Tibial artery (tissue), 4 donors: ENCODE measurements at regions not wholly inside any gene's neighbourhood (a gene's known extent, or its start where the extent isn't known, plus 50 kb on each side); places are given as distances from the start of the nearest gene placed in this dataset.

ENCODE experiments used
- DNase-seq, 2 donors: peaks; one replicate each; pipeline ENCODE4 v3.0.0-alpha.2; 2019
- H3K27ac ChIP-seq, 2 donors: fragments of 200-600 bp; sonication (generic) in 1 of 2; 1 replicate in 1 of 2; 2 replicates in 1 of 2; pipeline ENCODE4 v1.5.1; 2018 to 2019; ENCODE audit warnings: mild to moderate bottlenecking in 1 of 2
- H3K27me3 ChIP-seq, 2 donors: fragments of 200-600 bp; sonication (generic) in 1 of 2; one replicate each; pipeline versions ENCODE4 v1.5.1 to v1.6.0; 2016 to 2019
- H3K36me3 ChIP-seq, 3 donors: fragments of 200-600 bp; sonication (generic) in 2 of 3; one replicate each; pipeline ENCODE4 v1.5.1; 2016 to 2019; ENCODE audit warnings: mild to moderate bottlenecking in 2 of 3
- H3K4me1 ChIP-seq, 4 donors: fragments of 200-600 bp; sonication (generic) in 2 of 4; 1 replicate in 3 of 4; 2 replicates in 1 of 4; pipeline ENCODE4 v1.5.1; 2016 to 2019
- H3K4me3 ChIP-seq, 2 donors: fragments of 200-600 bp; sonication (generic) in 1 of 2; 1 replicate in 1 of 2; 2 replicates in 1 of 2; pipeline ENCODE4 v1.5.1; 2018 to 2019; ENCODE audit warnings: mild to moderate bottlenecking in 2 of 2
- H3K9me3 ChIP-seq, 3 donors: fragments of 200-600 bp; sonication (generic) in 1 of 3; one replicate each; pipeline ENCODE4 v1.5.1; 2016 to 2019
- intact Hi-C: fragments of 100-400 bp; cut with DNase I; formaldehyde crosslinking; loops from one replicate; pipeline ENCODE4 v1.15.0; 2023; ENCODE audit warnings: low total_unique reads
- TF ChIP-seq, protein P1 (sequence below), 2 experiments: fragments of 200-600 bp in 1 of 2; fragments of 450-650 bp in 1 of 2; IDR thresholded peaks; one replicate each; pipeline ENCODE4 v1.5.1; 2017 to 2019; ENCODE audit warnings: antibody characterized with exemption in 2 of 2, mild to moderate bottlenecking in 1 of 2, moderate library complexity in 1 of 2

DNA sequence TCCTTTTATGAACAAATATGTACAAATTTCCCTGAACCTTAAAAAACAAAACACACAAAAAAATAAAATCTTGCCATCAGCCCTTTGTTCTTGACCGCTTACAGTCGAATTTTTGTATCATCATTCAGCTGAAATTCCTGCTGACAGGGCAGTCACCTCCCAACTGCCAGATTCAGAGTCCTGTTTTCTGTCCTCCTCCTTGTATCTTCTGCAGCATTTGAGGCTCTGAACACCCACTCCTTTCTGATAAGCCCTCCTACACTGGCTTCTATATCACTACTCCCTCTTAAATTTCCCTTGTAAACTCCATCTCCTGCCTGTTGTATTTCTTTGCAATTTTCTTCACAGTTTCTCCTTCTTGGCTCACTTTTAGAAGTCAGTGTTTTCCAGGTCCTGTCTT lies 77.8 kb upstream of the CCN6 start:
- H3K27ac ChIP-seq, result no peak overlapping the region
- intact Hi-C loops, result no loop called here
- H3K4me1 ChIP-seq, result peaks cover 0 to 13% (median 2%) of the 10 kb centered on the region in 4 donors
- TF ChIP-seq, protein P1, sequence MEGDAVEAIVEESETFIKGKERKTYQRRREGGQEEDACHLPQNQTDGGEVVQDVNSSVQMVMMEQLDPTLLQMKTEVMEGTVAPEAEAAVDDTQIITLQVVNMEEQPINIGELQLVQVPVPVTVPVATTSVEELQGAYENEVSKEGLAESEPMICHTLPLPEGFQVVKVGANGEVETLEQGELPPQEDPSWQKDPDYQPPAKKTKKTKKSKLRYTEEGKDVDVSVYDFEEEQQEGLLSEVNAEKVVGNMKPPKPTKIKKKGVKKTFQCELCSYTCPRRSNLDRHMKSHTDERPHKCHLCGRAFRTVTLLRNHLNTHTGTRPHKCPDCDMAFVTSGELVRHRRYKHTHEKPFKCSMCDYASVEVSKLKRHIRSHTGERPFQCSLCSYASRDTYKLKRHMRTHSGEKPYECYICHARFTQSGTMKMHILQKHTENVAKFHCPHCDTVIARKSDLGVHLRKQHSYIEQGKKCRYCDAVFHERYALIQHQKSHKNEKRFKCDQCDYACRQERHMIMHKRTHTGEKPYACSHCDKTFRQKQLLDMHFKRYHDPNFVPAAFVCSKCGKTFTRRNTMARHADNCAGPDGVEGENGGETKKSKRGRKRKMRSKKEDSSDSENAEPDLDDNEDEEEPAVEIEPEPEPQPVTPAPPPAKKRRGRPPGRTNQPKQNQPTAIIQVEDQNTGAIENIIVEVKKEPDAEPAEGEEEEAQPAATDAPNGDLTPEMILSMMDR (IDR thresholded peaks at IDR 0.05), result no peak
- no peak for DNase-seq
- peaks cover 0 to 3% of the 10 kb centered on the region in 2 donors for H3K27me3 ChIP-seq
- H3K9me3 ChIP-seq, result no peaks in the 10 kb centered on the region
- no peak overlapping the region for H3K4me3 ChIP-seq
- H3K36me3 ChIP-seq, result no peaks in the 10 kb centered on the region

DNA sequence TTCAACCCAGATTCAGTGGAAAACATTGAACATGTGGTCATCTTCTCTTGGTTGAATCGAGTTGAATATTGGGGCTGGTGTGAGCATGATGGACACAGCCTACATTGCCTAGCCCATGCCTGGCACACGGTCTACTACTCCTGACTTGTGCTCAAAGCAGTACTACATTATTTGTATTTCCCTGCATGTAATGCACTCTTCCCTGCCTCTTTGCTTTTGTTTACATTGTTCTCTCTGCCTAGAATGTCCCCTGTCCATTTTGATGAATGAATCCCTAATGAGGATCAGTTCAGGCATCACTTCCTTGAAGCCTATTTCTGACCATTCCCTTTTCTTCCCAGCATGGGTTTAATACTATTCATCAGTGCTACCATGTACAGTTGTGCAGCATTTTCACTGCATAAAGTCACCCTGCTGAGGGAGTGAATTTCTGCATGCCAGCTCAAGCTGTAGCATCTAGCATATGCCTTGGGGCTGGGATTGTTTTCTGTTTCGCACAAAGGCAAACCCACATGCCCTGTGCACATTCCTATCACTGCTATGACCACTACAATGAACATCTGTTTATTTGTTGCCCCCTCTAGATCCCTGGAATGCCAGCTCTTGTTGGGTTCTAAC lies 75.3 kb upstream of the CCN6 start:
- peaks cover 0 to 3% of the 10 kb centered on the region in 2 donors for H3K27me3 ChIP-seq
- TF ChIP-seq, protein P1 (IDR thresholded peaks at IDR 0.05), result no peak
- H3K36me3 ChIP-seq, result no peaks in the 10 kb centered on the region
- peaks cover 0 to 4% (median 0%) of the 10 kb centered on the region in 4 donors for H3K4me1 ChIP-seq
- intact Hi-C loops, result no loop called here
- H3K27ac ChIP-seq, result no peak overlapping the region
- no peak overlapping the region for H3K4me3 ChIP-seq
- DNase-seq, result no peak
- no peaks in the 10 kb centered on the region for H3K9me3 ChIP-seq

DNA sequence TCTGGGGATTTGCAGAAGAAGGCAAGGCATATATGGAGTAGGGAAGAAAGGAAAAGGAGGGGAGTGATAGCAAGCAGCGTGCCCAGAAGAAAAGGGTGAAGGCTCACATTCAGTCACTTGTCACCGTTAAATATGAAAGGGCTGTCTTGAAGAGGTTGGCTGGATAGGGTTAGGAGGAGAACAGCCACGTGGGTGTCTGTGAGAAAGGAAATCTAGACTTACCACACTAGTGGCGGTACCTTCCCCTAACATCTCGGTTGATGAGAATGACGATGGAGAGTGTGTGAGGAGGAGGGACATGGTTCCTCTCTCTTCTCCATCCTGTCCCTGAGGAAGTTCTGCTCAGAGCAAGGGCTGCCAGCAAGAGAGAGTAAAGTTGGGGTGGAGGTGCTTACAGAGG lies 74.3 kb upstream of the CCN6 start:
- H3K4me3 ChIP-seq, result no peak overlapping the region
- H3K27ac ChIP-seq, result no peak overlapping the region
- H3K36me3 ChIP-seq, result no peaks in the 10 kb centered on the region
- no peaks in the 10 kb centered on the region for H3K9me3 ChIP-seq
- no peak for DNase-seq
- H3K27me3 ChIP-seq, result peaks cover 0 to 3% of the 10 kb centered on the region in 2 donors
- TF ChIP-seq, protein P1 (IDR thresholded peaks at IDR 0.05), result no peak
- intact Hi-C loops, result no loop called here
- no peaks in the 10 kb centered on the region for H3K4me1 ChIP-seq

DNA sequence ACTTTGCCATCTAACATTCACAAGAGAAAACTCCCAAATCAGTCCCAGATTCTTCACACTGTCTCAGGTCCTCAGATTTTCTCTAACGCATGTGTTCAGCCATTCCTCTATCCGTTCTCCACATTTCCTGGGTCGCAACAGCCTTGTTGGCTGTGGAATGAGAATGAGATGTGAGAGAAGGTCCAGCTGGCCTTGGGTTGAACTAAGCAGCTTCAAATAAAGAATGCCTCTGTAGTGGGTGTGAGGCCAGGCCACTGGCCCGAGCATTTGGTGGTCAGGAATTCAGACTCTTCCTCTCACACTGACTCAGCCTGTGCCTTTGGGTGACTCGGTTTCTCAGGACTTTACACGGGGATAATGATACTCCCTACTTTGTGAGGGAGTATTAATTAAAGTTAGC lies 73.8 kb upstream of the CCN6 start:
- TF ChIP-seq, protein P1 (IDR thresholded peaks at IDR 0.05), result no peak
- Histone ChIP-seq H3K27ac (no peak overlapping the region), H3K4me1 (no peaks in the 10 kb centered on the region), H3K4me3 (no peak overlapping the region), H3K27me3 (peaks cover 0 to 3% of the 10 kb centered on the region in 2 donors), H3K36me3 (no peaks in the 10 kb centered on the region), H3K9me3 (no peaks in the 10 kb centered on the region)
- intact Hi-C loops, result no loop called here
- DNase-seq, result no peak

DNA sequence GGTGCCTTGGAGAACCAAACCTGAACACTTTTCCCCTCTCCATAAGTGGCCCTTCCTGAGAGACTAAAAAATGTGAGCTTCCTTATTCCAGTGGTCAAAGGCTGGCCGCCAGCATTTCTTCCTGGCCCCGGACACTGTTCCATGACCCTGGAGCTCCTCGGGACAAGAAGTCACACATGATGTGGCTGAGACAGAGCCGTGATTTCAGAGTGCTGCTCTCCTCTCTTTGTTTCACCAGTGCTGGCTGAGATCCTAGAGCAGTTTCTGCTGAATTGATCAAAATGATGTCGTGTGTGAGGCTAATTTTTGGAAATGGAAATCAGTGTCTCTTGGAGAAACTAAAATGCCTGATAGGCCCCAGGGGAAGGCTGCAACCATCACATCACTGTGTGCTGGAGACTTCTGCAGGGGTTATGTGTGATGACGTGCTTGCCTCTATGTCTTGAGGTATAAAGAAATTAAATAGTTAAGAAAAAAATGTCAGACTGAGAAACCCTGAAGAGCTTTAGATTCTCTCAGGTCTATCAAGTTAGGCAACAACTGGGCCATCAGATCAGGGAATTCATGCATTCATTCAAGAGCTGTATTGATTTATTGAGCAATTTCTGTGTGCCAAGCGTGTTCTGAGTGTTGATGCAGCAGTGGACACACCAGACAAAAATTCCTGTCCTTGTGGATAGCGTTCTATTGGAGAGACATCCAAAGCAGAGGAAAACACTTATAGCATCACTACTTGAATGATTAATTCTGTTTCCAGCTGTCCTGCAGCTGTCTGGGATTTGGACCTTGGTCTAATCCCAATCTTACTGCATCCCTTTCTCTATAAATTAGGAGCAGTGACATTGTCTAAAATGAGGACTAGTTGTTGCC lies 72.7 kb upstream of the CCN6 start:
- Histone ChIP-seq H3K9me3 (no peaks in the 10 kb centered on the region), H3K27ac (no peak overlapping the region), H3K36me3 (no peaks in the 10 kb centered on the region), H3K4me3 (no peak overlapping the region), H3K27me3 (peaks cover 0 to 3% of the 10 kb centered on the region in 2 donors), H3K4me1 (no peaks in the 10 kb centered on the region)
- intact Hi-C loops, result no loop called here
- TF ChIP-seq, protein P1 (IDR thresholded peaks at IDR 0.05), result no peak
- DNase-seq, result peak in 1 of 2 donors; percentile 37
